Suprapubic skin (tissue), 4 donors: ENCODE measurements at regions not wholly inside any gene's neighbourhood (a gene's known extent, or its start where the extent isn't known, plus 50 kb on each side); places are given as distances from the start of the nearest gene placed in this dataset.
"Not testable (repeated sequence)": the region's sequence is repeated elsewhere in the genome, so short reads cannot be mapped to it uniquely, and the experiment has no call there.

Source experiments
- DNase-seq, 2 donors: peaks; one replicate each; pipeline ENCODE4 v3.0.0-alpha.2; 2019; ENCODE audit warnings: low spot score in 2 of 2
- H3K27ac ChIP-seq: fragments of 200-600 bp; sonication (generic); one replicate; pipeline ENCODE4 v1.5.1; 2019
- H3K27me3 ChIP-seq: fragments of 200-600 bp; sonication (generic); one replicate; pipeline ENCODE4 v1.5.1; 2019
- H3K36me3 ChIP-seq: fragments of 200-600 bp; sonication (generic); one replicate; pipeline ENCODE4 v1.5.1; 2019
- H3K4me1 ChIP-seq: fragments of 200-600 bp; sonication (generic); one replicate; pipeline ENCODE4 v1.5.1; 2019
- H3K4me3 ChIP-seq: fragments of 200-600 bp; sonication (generic); one replicate; pipeline ENCODE4 v1.5.1; 2019; ENCODE audit warnings: mild to moderate bottlenecking
- H3K9me3 ChIP-seq: fragments of 200-600 bp; sonication (generic); one replicate; pipeline ENCODE4 v1.5.1; 2019
- CTCF ChIP-seq, 2 donors: fragments of 200-600 bp in 1 of 2; fragments of 450-650 bp in 1 of 2; sonication (generic) in 1 of 2; IDR thresholded peaks; one replicate each; pipeline ENCODE4 v1.5.1; 2016 to 2019; ENCODE audit warnings: antibody characterized with exemption in 2 of 2, mild to moderate bottlenecking in 1 of 2, moderate library complexity in 1 of 2
- EP300 ChIP-seq: sonication (generic); formaldehyde crosslinking; IDR thresholded peaks from one replicate; pipeline ENCODE4 v1.6.1; 2017; ENCODE audit warnings: antibody characterized with exemption
- POLR2A ChIP-seq, 2 donors: fragments of 450-650 bp; IDR thresholded peaks; one replicate each; pipeline ENCODE4 v1.6.1; 2017; ENCODE audit warnings: antibody characterized with exemption in 2 of 2, mild to moderate bottlenecking in 2 of 2, moderate library complexity in 2 of 2
- POLR2AphosphoS5 ChIP-seq, 3 donors: sonication (generic); formaldehyde crosslinking; IDR thresholded peaks; one replicate each; pipeline ENCODE4 v1.6.1; 2017; ENCODE audit warnings: antibody characterized with exemption in 3 of 3
- WGBS: methylation state at CpG from one replicate; pipeline ENCODE4 v1.1.5; 2018; 5-methylcytosine and 5-hydroxymethylcytosine counted together

- Histone ChIP-seq H3K36me3 (no peaks in the 10 kb centered on the region), H3K27ac (no peak overlapping the region), H3K4me1 (no peaks in the 10 kb centered on the region), H3K27me3 (no peaks in the 10 kb centered on the region), H3K4me3 (no peak overlapping the region), H3K9me3 (no peaks in the 10 kb centered on the region)
- 59% methylated on average over 4 of the region's 4 CpGs for WGBS
- TF ChIP-seq EP300 (no peak), CTCF (IDR thresholded peaks at IDR 0.05) (no peak), POLR2A (IDR thresholded peaks at IDR 0.05) (no peak), POLR2AphosphoS5 (IDR thresholded peaks at IDR 0.05) (no peak)
- no peak for DNase-seq
Observed at GRCh38 chr3:144957398-144958101, 985.9 kb downstream of the DIPK2A start.

- no peak for DNase-seq
- Histone ChIP-seq H3K9me3 (no peaks in the 10 kb centered on the region), H3K36me3 (no peaks in the 10 kb centered on the region), H3K27me3 (no peaks in the 10 kb centered on the region), H3K27ac (no peak overlapping the region), H3K4me3 (no peak overlapping the region), H3K4me1 (no peaks in the 10 kb centered on the region)
- no peak for TF ChIP-seq EP300
- no peak for TF ChIP-seq CTCF (IDR thresholded peaks at IDR 0.05)
- TF ChIP-seq POLR2AphosphoS5 (IDR thresholded peaks at IDR 0.05): no peak
- no peak for TF ChIP-seq POLR2A (IDR thresholded peaks at IDR 0.05)
Observed at GRCh38 chr3:144963810-144964209, 992.2 kb downstream of the DIPK2A start.

- no peak for DNase-seq
- WGBS: 67% methylated on average over 2 of the region's 2 CpGs
- Histone ChIP-seq H3K36me3 (no peaks in the 10 kb centered on the region), H3K4me3 (no peak overlapping the region), H3K27ac (no peak overlapping the region), H3K9me3 (no peaks in the 10 kb centered on the region), H3K4me1 (no peaks in the 10 kb centered on the region), H3K27me3 (no peaks in the 10 kb centered on the region)
- TF ChIP-seq CTCF (IDR thresholded peaks at IDR 0.05) (no peak), POLR2AphosphoS5 (IDR thresholded peaks at IDR 0.05) (no peak), POLR2A (IDR thresholded peaks at IDR 0.05) (no peak), EP300 (no peak)
Observed at GRCh38 chr3:144966560-144966959, 994.9 kb downstream of the DIPK2A start.

DNA sequence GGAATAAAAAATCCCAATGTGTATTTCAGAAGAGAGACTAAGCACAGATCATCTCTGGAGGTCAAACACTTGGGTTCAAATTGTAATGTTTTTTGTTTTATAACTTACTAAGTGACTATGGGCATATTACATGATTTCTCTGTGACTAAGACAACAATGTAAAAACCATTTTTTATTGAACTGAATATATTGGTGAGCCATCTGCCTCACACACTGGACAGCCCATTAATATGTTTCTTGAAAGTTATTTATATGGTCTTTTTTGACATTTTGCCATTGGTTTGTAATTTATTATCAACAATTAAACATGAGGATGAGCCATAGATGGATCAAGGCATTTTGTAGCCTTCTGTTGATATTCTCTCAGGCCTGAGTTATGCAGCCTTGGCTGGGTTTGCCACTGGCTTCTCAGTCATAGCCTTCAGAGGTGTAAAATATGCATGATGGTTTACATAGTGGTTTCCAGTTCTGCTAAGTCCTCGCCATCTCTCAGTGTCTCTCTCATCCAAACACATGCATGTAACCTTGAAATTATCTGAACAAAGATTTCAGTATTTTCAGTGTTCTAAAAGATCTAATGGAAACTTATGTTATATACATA, 997.2 kb downstream of the DIPK2A start:
- H3K9me3 ChIP-seq: no peaks in the 10 kb centered on the region
- H3K36me3 ChIP-seq: no peaks in the 10 kb centered on the region
- H3K27me3 ChIP-seq: no peaks in the 10 kb centered on the region
- 77% methylated on average over 1 of the region's 1 CpG for WGBS
- TF ChIP-seq POLR2AphosphoS5 (IDR thresholded peaks at IDR 0.05) (no peak), CTCF (IDR thresholded peaks at IDR 0.05) (no peak), EP300 (no peak), POLR2A (IDR thresholded peaks at IDR 0.05) (no peak)
- H3K4me3 ChIP-seq: no peak overlapping the region
- no peak for DNase-seq
- no peaks in the 10 kb centered on the region for H3K4me1 ChIP-seq
- no peak overlapping the region for H3K27ac ChIP-seq

DNA sequence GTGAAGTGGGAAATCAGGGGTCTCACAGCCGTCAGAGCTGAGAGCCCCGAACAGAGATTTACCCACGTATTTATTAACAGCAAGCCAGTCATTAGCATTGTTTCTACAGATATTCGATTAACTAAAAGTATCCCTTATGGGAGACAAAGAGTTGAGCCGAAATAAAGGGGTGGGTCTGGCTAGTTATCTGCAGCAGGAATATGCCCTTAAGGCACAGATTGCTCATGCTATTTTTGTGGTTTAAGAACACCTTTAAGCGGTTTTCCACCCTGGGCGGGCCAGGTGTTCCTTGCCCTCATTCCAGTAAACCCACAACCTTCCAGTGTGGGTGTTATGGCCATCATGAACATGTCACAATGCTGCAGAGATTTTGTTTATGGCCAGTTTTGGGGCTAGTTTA, 1012.9 kb downstream of the DIPK2A start:
- H3K36me3 ChIP-seq, H3K27me3 ChIP-seq, H3K4me3 ChIP-seq, H3K27ac ChIP-seq, H3K4me1 ChIP-seq, DNase-seq, H3K9me3 ChIP-seq: not testable (repeated sequence)
- WGBS: 79% methylated on average over 7 of the region's 7 CpGs
